Lung (tissue), 11 donors: ENCODE measurements at regions not wholly inside any gene's neighbourhood (a gene's known extent, or its start where the extent isn't known, plus 50 kb on each side); places are given as distances from the start of the nearest gene placed in this dataset.

Experiments used
- ATAC-seq: fragments of 200-7000 bp; cut with Tn5 transposase; one replicate; pipeline ENCODE4 v1.9.1; 2020; ENCODE audit warnings: moderate number of reproducible peaks; ENCODE audit not compliant: insufficient read depth, low FRiP score
- DNase-seq, 3 donors: peaks; one replicate each; pipeline ENCODE4 v3.0.0-alpha.2; 2013 to 2017
- H3K27ac ChIP-seq, 2 donors: one replicate each; pipeline ENCODE4 v1.5.1; 2013; ENCODE audit warnings: mild to moderate bottlenecking in 2 of 2, moderate library complexity in 2 of 2, control low read depth in 1 of 2, inconsistent platforms in 1 of 2, low read depth in 1 of 2, low read length in 1 of 2
- H3K27me3 ChIP-seq, 3 donors: one replicate each; pipeline ENCODE4 v1.5.1; 2013; ENCODE audit warnings: low read length in 2 of 3; ENCODE audit not compliant: control insufficient read depth in 3 of 3, insufficient read depth in 3 of 3
- H3K36me3 ChIP-seq, 4 donors: one replicate each; pipeline ENCODE4 v1.5.1; 2013; ENCODE audit warnings: low read length in 4 of 4, mild to moderate bottlenecking in 1 of 4, moderate library complexity in 1 of 4; ENCODE audit not compliant: control insufficient read depth in 4 of 4, insufficient read depth in 4 of 4
- H3K4me1 ChIP-seq, 5 donors: one replicate each; pipeline ENCODE4 v1.5.1; 2013; ENCODE audit warnings: low read length in 5 of 5, mild to moderate bottlenecking in 2 of 5, moderate library complexity in 1 of 5; ENCODE audit not compliant: control insufficient read depth in 5 of 5, insufficient read depth in 5 of 5
- H3K4me3 ChIP-seq: one replicate; pipeline ENCODE4 v1.5.1; 2013; ENCODE audit warnings: mild to moderate bottlenecking, control low read depth, moderate library complexity
- H3K9ac ChIP-seq, 2 donors: one replicate each; pipeline ENCODE4 v1.5.1; 2013; ENCODE audit warnings: low read length in 2 of 2, control low read depth in 1 of 2; ENCODE audit not compliant: insufficient read depth in 1 of 2
- H3K9me3 ChIP-seq, 4 donors: one replicate each; pipeline ENCODE4 v1.5.1; 2013; ENCODE audit warnings: low read length in 3 of 4, mild to moderate bottlenecking in 1 of 4, moderate library complexity in 1 of 4; ENCODE audit not compliant: control insufficient read depth in 4 of 4, insufficient read depth in 3 of 4
- WGBS, 2 donors: extraction: QIAGEN DNeasy Blood & Tissue Kit; methylation state at CpG; one replicate each; pipeline ENCODE4 v1.1.7; 2013; 5-methylcytosine and 5-hydroxymethylcytosine counted together
- TF ChIP-seq, protein P1 (sequence below): IDR thresholded peaks from 2 replicates; pipeline ENCODE4 v1.5.1; 2012; ENCODE audit warnings: mild to moderate bottlenecking; ENCODE audit errors: control extremely low read depth, extremely low read depth
- donor health status: control.
- donor health status: control.
- donor health status: Bipolar disorder and iron deficiency.
- donor health status: healthy.
- donor health status: DM: yes; HTN: yes; CAD: no.

DNA sequence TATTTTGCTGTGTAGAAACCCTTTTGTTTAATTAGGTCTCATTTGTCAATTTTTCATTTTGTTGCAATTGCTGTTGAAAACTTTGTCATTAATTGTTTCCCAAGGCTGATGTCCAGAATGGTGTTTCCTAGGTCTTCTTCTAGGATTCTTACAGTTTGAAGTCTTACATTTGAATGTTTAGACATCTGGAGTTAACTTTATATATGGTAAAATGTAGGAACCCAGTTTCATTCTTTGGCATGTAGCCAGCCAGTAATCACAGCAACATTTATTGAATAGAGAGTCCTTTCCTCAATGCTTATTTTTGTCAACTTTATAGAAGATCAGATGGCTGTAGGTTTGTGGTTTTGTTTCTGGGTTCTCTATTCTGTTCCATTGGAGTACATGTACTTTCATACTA, 1290.8 kb upstream of the CDH9 start:
- Histone ChIP-seq H3K36me3 (no peaks in the 10 kb centered on the region), H3K9me3 (peaks cover 0 to 4% (median under 1%) of the 10 kb centered on the region in 4 donors), H3K4me1 (no peaks in the 10 kb centered on the region), H3K27ac (no peak overlapping the region), H3K9ac (no peak overlapping the region), H3K4me3 (no peak overlapping the region), H3K27me3 (no peaks in the 10 kb centered on the region)
- TF ChIP-seq, protein P1, sequence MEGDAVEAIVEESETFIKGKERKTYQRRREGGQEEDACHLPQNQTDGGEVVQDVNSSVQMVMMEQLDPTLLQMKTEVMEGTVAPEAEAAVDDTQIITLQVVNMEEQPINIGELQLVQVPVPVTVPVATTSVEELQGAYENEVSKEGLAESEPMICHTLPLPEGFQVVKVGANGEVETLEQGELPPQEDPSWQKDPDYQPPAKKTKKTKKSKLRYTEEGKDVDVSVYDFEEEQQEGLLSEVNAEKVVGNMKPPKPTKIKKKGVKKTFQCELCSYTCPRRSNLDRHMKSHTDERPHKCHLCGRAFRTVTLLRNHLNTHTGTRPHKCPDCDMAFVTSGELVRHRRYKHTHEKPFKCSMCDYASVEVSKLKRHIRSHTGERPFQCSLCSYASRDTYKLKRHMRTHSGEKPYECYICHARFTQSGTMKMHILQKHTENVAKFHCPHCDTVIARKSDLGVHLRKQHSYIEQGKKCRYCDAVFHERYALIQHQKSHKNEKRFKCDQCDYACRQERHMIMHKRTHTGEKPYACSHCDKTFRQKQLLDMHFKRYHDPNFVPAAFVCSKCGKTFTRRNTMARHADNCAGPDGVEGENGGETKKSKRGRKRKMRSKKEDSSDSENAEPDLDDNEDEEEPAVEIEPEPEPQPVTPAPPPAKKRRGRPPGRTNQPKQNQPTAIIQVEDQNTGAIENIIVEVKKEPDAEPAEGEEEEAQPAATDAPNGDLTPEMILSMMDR, result no peak
- DNase-seq, result no peak
- ATAC-seq, result no peak

DNA sequence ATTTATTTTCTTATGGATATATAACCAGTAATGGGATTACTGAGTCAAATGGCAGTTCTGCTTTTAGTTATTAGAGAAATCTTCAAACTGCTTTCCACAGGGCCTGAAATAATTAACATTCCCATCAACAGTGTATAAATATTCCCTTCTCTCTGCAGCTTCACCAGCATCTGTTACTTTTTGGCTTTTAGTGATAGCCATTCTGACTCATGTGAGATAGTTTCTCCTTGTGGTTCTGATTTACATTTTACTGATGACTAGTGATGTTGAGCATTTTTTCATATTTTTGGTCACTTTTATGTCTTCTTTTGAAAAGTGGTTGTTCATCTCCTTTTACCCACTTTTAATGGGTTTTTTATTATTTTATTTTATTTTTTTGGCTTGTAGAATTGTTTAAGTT, 1290.3 kb upstream of the CDH9 start:
- no peak overlapping the region for H3K4me3 ChIP-seq
- no peaks in the 10 kb centered on the region for H3K36me3 ChIP-seq
- H3K27me3 ChIP-seq, result no peaks in the 10 kb centered on the region
- TF ChIP-seq, protein P1, result no peak
- no peak overlapping the region for H3K9ac ChIP-seq
- ATAC-seq (no peak), DNase-seq (no peak)
- peaks cover 0 to 4% (median under 1%) of the 10 kb centered on the region in 4 donors for H3K9me3 ChIP-seq
- no peak overlapping the region for H3K27ac ChIP-seq
- no peaks in the 10 kb centered on the region for H3K4me1 ChIP-seq

DNA sequence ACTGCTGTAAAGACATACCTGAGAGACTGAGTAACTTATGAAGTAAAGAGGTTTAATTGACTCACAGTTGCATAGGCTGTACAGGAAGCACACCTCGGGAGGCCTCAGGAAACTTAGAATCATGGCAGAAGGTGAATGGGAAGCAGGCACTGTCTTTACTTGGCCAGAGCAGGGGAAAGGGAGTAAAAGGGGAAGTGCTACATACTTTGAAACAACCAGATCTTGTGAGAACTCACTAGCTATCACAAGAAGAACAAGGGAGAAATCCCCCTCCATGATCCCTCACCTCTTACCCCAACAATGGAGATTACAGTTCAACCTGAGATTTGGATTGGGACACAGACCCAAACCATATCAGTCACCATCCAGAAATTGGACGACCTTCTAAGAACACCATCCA, 1285.8 kb upstream of the CDH9 start:
- WGBS, 2 donors, result 50 to 53% methylated on average over 2 of the region's 2 CpGs
- Histone ChIP-seq H3K27ac (no peak overlapping the region), H3K36me3 (no peaks in the 10 kb centered on the region), H3K4me1 (no peaks in the 10 kb centered on the region), H3K4me3 (no peak overlapping the region), H3K9ac (no peak overlapping the region), H3K27me3 (no peaks in the 10 kb centered on the region), H3K9me3 (no peaks in the 10 kb centered on the region)
- no peak for ATAC-seq
- TF ChIP-seq, protein P1, result no peak
- DNase-seq, result no peak

DNA sequence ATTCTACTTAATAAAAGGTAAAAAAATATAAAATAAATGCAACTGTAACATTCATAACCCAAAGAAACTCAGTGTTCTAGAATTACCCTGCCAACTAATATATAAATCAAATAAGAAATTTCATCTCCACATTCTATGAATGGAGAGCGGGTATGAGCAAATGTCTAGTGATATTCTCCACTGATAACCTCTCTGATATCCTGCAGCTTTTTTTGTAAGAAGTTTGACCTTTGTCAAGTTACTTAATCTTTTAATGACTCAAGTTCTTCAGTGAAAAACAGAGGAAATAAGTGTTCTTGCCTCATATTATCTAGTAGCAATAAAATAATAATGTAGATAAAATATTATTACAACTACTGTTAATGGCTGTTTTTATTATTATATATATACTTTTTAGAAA, 1275.6 kb upstream of the CDH9 start:
- ATAC-seq, result no peak
- no peak overlapping the region for H3K9ac ChIP-seq
- H3K27me3 ChIP-seq, result no peaks in the 10 kb centered on the region
- no peak overlapping the region for H3K4me3 ChIP-seq
- no peak overlapping the region for H3K27ac ChIP-seq
- 49 to 65% methylated on average over 1 of the region's 1 CpG for WGBS, 2 donors
- no peaks in the 10 kb centered on the region for H3K4me1 ChIP-seq
- TF ChIP-seq, protein P1, result no peak
- peaks cover 0 to 3% (median 0%) of the 10 kb centered on the region in 4 donors for H3K9me3 ChIP-seq
- no peaks in the 10 kb centered on the region for H3K36me3 ChIP-seq
- no peak for DNase-seq
